Ovary (tissue), 7 donors: ENCODE measurements at regions not wholly inside any gene's neighbourhood (a gene's known extent, or its start where the extent isn't known, plus 50 kb on each side); places are given as distances from the start of the nearest gene placed in this dataset.

Experiments
- DNase-seq, 5 donors: peaks; one replicate each; pipeline ENCODE4 v3.0.0-alpha.2; 2019 to 2020
- H3K27ac ChIP-seq, 2 donors: fragments of 200-600 bp; one replicate each; pipeline versions ENCODE4 v1.5.1 to v1.8.0; 2019 to 2022
- H3K27me3 ChIP-seq: fragments of 200-600 bp; one replicate; pipeline ENCODE4 v1.8.0; 2022
- H3K36me3 ChIP-seq: fragments of 200-600 bp; sonication (generic); one replicate; pipeline ENCODE4 v1.5.1; 2019
- H3K4me1 ChIP-seq: one replicate; pipeline ENCODE4 v1.8.1; 2013; ENCODE audit warnings: mild to moderate bottlenecking, moderate library complexity; ENCODE audit not compliant: insufficient read depth
- H3K4me3 ChIP-seq: fragments of 200-600 bp; sonication (generic); one replicate; pipeline ENCODE4 v1.5.1; 2017
- H3K9me3 ChIP-seq, 2 donors: fragments of 200-600 bp in 1 of 2; sonication (generic) in 1 of 2; one replicate each; pipeline versions ENCODE4 v1.5.1 to v1.8.1; 2013 to 2019; ENCODE audit warnings: mild to moderate bottlenecking in 1 of 2, moderate library complexity in 1 of 2
- EP300 ChIP-seq: sonication (generic); formaldehyde crosslinking; IDR thresholded peaks from one replicate; pipeline ENCODE4 v1.6.1; 2017; ENCODE audit warnings: antibody characterized with exemption
- POLR2A ChIP-seq: fragments of 450-650 bp; IDR thresholded peaks from one replicate; pipeline ENCODE4 v1.6.1; 2017; ENCODE audit warnings: antibody characterized with exemption, mild to moderate bottlenecking, moderate library complexity
- WGBS, 3 donors: extraction: QIAGEN DNeasy Blood & Tissue Kit in 1 of 3; methylation state at CpG; one replicate each; pipeline versions ENCODE4 v1.1.5 to v1.1.7; 2013 to 2017; 5-methylcytosine and 5-hydroxymethylcytosine counted together
- intact Hi-C, 4 donors: fragments of 100-400 bp; cut with DNase I; formaldehyde crosslinking; loops; one replicate each; pipeline versions ENCODE4 v1.11.0 to v1.15.1; 2022 to 2023
- TF ChIP-seq, protein P1 (sequence below), 3 donors: fragments of 450-650 bp in 2 of 3; fragments of 200-600 bp in 1 of 3; IDR thresholded peaks; one replicate each; pipeline versions ENCODE4 v1.5.1 to v1.8.0; 2016 to 2022; ENCODE audit warnings: antibody characterized with exemption in 3 of 3, mild to moderate bottlenecking in 1 of 3
- donor health status: DM: no; HTN: no; CAD: no; lungs with moderate emphysema.
- donor health status: DM: no; HTN: no; CAD: no.
- donor health status: Bipolar disorder and iron deficiency.
- donor health status: DM: no; HTN: no; CAD: no.
- donor health status: DM: yes; HTN: yes; CAD: no.

GRCh38 chr5:166431456-166431855 lies 1860.0 kb upstream of the WWC1 start:
- Histone ChIP-seq H3K9me3 (no peaks in the 10 kb centered on the region), H3K27ac (no peak overlapping the region), H3K27me3 (no peaks in the 10 kb centered on the region), H3K4me3 (no peak overlapping the region), H3K4me1 (no peaks in the 10 kb centered on the region), H3K36me3 (no peaks in the 10 kb centered on the region)
- intact Hi-C loops: no loop called here
- DNase-seq: no peak
- WGBS, 3 donors: 11 to 24% (median 23%) methylated on average over 4 of the region's 4 CpGs
- TF ChIP-seq EP300 (no peak), POLR2A (no peak)
- TF ChIP-seq, protein P1, sequence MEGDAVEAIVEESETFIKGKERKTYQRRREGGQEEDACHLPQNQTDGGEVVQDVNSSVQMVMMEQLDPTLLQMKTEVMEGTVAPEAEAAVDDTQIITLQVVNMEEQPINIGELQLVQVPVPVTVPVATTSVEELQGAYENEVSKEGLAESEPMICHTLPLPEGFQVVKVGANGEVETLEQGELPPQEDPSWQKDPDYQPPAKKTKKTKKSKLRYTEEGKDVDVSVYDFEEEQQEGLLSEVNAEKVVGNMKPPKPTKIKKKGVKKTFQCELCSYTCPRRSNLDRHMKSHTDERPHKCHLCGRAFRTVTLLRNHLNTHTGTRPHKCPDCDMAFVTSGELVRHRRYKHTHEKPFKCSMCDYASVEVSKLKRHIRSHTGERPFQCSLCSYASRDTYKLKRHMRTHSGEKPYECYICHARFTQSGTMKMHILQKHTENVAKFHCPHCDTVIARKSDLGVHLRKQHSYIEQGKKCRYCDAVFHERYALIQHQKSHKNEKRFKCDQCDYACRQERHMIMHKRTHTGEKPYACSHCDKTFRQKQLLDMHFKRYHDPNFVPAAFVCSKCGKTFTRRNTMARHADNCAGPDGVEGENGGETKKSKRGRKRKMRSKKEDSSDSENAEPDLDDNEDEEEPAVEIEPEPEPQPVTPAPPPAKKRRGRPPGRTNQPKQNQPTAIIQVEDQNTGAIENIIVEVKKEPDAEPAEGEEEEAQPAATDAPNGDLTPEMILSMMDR (IDR thresholded peaks at IDR 0.05): no peak

DNA sequence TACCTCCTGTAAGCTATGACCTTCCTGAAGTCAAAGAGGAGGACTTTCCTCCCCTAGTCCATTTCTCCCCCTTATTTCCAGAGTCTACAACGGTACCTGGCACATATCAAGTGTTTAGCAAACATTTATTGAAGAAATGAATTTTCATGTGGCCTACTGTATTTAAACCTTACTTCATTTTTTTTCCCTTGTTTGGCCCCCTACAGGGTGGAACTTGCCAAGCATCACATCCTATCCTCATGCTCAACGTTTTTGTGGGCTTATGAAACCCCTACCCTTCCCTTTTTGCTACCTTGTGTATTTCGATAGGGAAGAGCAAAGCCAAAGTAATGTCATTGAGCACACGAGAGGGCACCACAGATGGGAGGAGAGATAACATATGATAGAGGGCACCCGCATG lies 1857.8 kb upstream of the WWC1 start:
- H3K27me3 ChIP-seq: no peaks in the 10 kb centered on the region
- 79 to 84% (median 82%) methylated on average over 5 of the region's 5 CpGs for WGBS, 3 donors
- H3K36me3 ChIP-seq: no peaks in the 10 kb centered on the region
- H3K27ac ChIP-seq: no peak overlapping the region
- H3K9me3 ChIP-seq: no peaks in the 10 kb centered on the region
- H3K4me3 ChIP-seq: no peak overlapping the region
- H3K4me1 ChIP-seq: no peaks in the 10 kb centered on the region
- no peak for TF ChIP-seq POLR2A
- TF ChIP-seq EP300: no peak
- TF ChIP-seq, protein P1 (IDR thresholded peaks at IDR 0.05): no peak
- no peak for DNase-seq
- intact Hi-C loops: no loop called here

DNA sequence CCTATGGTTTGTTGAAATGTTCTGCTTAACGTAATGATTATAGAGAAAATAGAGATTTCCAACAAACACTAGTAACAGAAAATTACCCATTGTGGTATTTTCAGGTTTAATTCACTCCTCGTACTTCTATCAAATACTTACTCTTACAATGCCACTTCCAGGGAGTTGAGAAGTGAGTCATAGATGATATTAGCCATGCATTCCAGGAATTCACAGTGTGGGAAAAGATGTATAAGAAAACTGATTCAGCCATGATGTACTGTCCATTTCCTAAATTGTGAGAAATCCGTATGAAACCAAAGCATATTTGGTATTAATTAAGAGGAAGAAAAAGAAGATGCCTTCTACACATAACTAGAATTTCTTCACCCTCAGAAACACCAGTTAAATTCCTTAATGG lies 1854.6 kb upstream of the WWC1 start:
- no peaks in the 10 kb centered on the region for H3K27me3 ChIP-seq
- 51 to 69% (median 57%) methylated on average over 3 of the region's 3 CpGs for WGBS, 3 donors
- no peak for DNase-seq
- no peak overlapping the region for H3K27ac ChIP-seq
- intact Hi-C loops: no loop called here
- no peak overlapping the region for H3K4me3 ChIP-seq
- TF ChIP-seq, protein P1 (IDR thresholded peaks at IDR 0.05): no peak
- TF ChIP-seq EP300: no peak
- TF ChIP-seq POLR2A: no peak
- no peaks in the 10 kb centered on the region for H3K9me3 ChIP-seq
- H3K4me1 ChIP-seq: no peaks in the 10 kb centered on the region
- H3K36me3 ChIP-seq: no peaks in the 10 kb centered on the region

GRCh38 chr5:166486348-166486747 lies 1805.1 kb upstream of the WWC1 start:
- intact Hi-C loops: no loop called here
- Histone ChIP-seq H3K36me3 (no peaks in the 10 kb centered on the region), H3K9me3 (no peaks in the 10 kb centered on the region), H3K4me3 (no peak overlapping the region), H3K27me3 (no peaks in the 10 kb centered on the region), H3K27ac (no peak overlapping the region), H3K4me1 (peaks cover 1% of the 10 kb centered on the region)
- TF ChIP-seq, protein P1 (IDR thresholded peaks at IDR 0.05): no peak
- TF ChIP-seq POLR2A: no peak
- no peak for TF ChIP-seq EP300
- 93 to 97% (median 95%) methylated on average over 3 of the region's 3 CpGs for WGBS, 3 donors
- no peak for DNase-seq

DNA sequence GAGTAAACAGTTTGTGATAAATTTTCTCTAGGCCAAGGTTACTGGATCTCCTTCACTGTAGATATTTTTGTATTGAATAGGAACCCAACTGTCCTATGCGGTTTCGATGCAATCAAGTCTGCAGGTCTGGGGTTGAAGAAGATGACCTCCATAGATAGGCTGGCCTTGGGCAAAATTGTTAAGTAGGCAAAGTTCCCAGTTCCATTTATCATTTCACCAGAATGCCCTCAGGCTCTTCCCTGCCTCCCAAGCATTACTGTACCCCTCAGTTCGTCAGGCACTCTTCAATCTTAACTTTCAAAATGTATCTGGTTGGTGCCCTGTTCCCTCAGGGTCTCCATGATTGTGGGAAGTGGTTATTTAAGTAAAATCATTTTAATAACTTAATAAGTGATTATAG lies 1802.9 kb upstream of the WWC1 start:
- WGBS, 3 donors: 29 to 75% (median 46%) methylated on average over 3 of the region's 3 CpGs
- Histone ChIP-seq H3K27ac (no peak overlapping the region), H3K36me3 (no peaks in the 10 kb centered on the region), H3K27me3 (no peaks in the 10 kb centered on the region), H3K4me3 (no peak overlapping the region), H3K9me3 (no peaks in the 10 kb centered on the region), H3K4me1 (peaks cover 1% of the 10 kb centered on the region)
- no peak for DNase-seq
- intact Hi-C loops: no loop called here
- TF ChIP-seq, protein P1 (IDR thresholded peaks at IDR 0.05): no peak
- TF ChIP-seq EP300 (no peak), POLR2A (no peak)
